Caco-2 (cell line): ENCODE measurements at regions not wholly inside any gene's neighbourhood (a gene's known extent, or its start where the extent isn't known, plus 50 kb on each side); places are given as distances from the start of the nearest gene placed in this dataset.

Experiments
- BruUV-seq: library from RNA; stranded (reverse); fragments of 400-500 nt; replicated peaks from 2 replicates; lab custom pipeline; 2021; lab: Mats Ljungman, UMichigan
- CTCF ChIA-PET: fragments of 300-600 bp; sonication (Branson Sonifier 250); formaldehyde crosslinking; loops from one replicate; lab custom pipeline; 2022; ENCODE audit warnings: antibody characterized with exemption; lab: Charles Lee
- POLR2A ChIA-PET: fragments of 300-600 bp; sonication (Branson Sonifier 250); formaldehyde crosslinking; loops from one replicate; lab custom pipeline; 2022; ENCODE audit warnings: antibody characterized with exemption; lab: Charles Lee
- DNase-seq, 2 experiments: peaks; one replicate each; pipeline versions ENCODE4 v3.0.0 to v3.0.0-alpha.2; 2020 to 2022
- H3K27me3 ChIP-seq: replicated peaks from 2 replicates; pipeline ENCODE4 v1.6.0; 2011; ENCODE audit warnings: low read length; ENCODE audit not compliant: control insufficient read depth, insufficient read depth
- H3K36me3 ChIP-seq: 2 replicates; pipeline ENCODE4 v1.5.1; 2011; ENCODE audit warnings: low read length; ENCODE audit not compliant: control insufficient read depth, insufficient read depth
- H3K4me1 ChIP-seq: fragments of 250-450 bp; sonication (Bioruptor Pico); 2 replicates; pipeline ENCODE4 v1.5.1; 2020; ENCODE audit warnings: mild to moderate bottlenecking
- H3K4me3 ChIP-seq: 2 replicates; pipeline ENCODE4 v1.5.1; 2011; ENCODE audit warnings: low read depth, mild to moderate bottlenecking, control low read depth, low read length
- H3K9me3 ChIP-seq: fragments of 250-450 bp; sonication (Bioruptor Pico); 2 replicates; pipeline ENCODE4 v1.5.1; 2020; ENCODE audit warnings: mild to moderate bottlenecking, moderate library complexity
- H3K27ac Mint-ChIP-seq: one replicate; pipeline ENCODE4 v1.8.0; 2022; ENCODE audit warnings: mixed read lengths; ENCODE audit not compliant: unreplicated experiment
- H3K27me3 Mint-ChIP-seq: one replicate; pipeline ENCODE4 v1.8.0; 2022; ENCODE audit warnings: mixed read lengths; ENCODE audit not compliant: insufficient read depth, unreplicated experiment
- H3K36me3 Mint-ChIP-seq: one replicate; pipeline ENCODE4 v1.8.0; 2022; ENCODE audit warnings: mild to moderate bottlenecking, mixed read lengths; ENCODE audit not compliant: insufficient read depth, unreplicated experiment
- H3K4me1 Mint-ChIP-seq: one replicate; pipeline ENCODE4 v1.8.0; 2022; ENCODE audit warnings: low read depth, mixed read lengths; ENCODE audit not compliant: unreplicated experiment
- H3K4me3 Mint-ChIP-seq: one replicate; pipeline ENCODE4 v1.8.0; 2022; ENCODE audit warnings: mild to moderate bottlenecking, moderate library complexity, mixed read lengths; ENCODE audit not compliant: unreplicated experiment
- H3K9me3 Mint-ChIP-seq: one replicate; pipeline ENCODE4 v1.8.0; 2022; ENCODE audit warnings: mixed read lengths; ENCODE audit not compliant: unreplicated experiment
- CTCF ChIP-seq, 2 experiments: fragments of 200-600 bp in 1 of 2; IDR thresholded peaks; 1 replicate in 1 of 2; 2 replicates in 1 of 2; pipeline versions ENCODE4 v1.5.1 to v1.8.0; 2011 to 2022; ENCODE audit warnings: antibody characterized with exemption in 1 of 2, control low read depth in 1 of 2, inconsistent platforms in 1 of 2, low read depth in 1 of 2, low read length in 1 of 2, mild to moderate bottlenecking in 1 of 2, moderate library complexity in 1 of 2; ENCODE audit not compliant: insufficient read depth in 1 of 2, severe bottlenecking in 1 of 2, unreplicated experiment in 1 of 2
- intact Hi-C: fragments of 100-400 bp; cut with micrococcal nuclease; formaldehyde crosslinking; loops from one replicate; pipeline ENCODE4 v1.10.0; 2022; ENCODE audit not compliant: unreplicated experiment

GRCh38 chr10:28879875-28880682 lies 202.8 kb downstream of the BAMBI start:
- DNase-seq, result no peak
- Histone ChIP-seq H3K9me3 (0 out of 2 replicates have a peak, but pooled peaks cover under 1% of the 10 kb centered on the region), H3K36me3 (no peaks in the 10 kb centered on the region; the same call in 1 of the 2 replicates), H3K27me3 (no peaks in the 10 kb centered on the region), H3K4me3 (no peak overlapping the region), H3K4me1 (peaks cover 44% of the 10 kb centered on the region)
- H3K27me3 Mint-ChIP-seq, result no peaks in the 10 kb centered on the region
- POLR2A ChIA-PET, result no interaction called here
- intact Hi-C loops, result loop anchor here (2.0 to 10.0 kb wide), 4 partner anchors 105 to 252 kb away; partner anchors contain the start of gene BAMBI
- peak overlapping the region; percentile 43 for H3K27ac Mint-ChIP-seq
- H3K4me1 Mint-ChIP-seq, result peaks cover 48% of the 10 kb centered on the region
- CTCF ChIA-PET, result interaction anchor here (0.5 kb wide), 1 partner anchor 166 kb away, joined by 3 read pairs; no protein-coding TSS in a partner anchor
- H3K4me3 Mint-ChIP-seq, result no peak overlapping the region
- no peak for TF ChIP-seq CTCF (IDR thresholded peaks at IDR 0.05; ENCODE audit: insufficient read depth in 1 of 2, low read depth in 1 of 2, low read length in 1 of 2, severe bottlenecking in 1 of 2, unreplicated experiment in 1 of 2)
- no peaks in the 10 kb centered on the region for H3K36me3 Mint-ChIP-seq
- H3K9me3 Mint-ChIP-seq, result no peaks in the 10 kb centered on the region
- no TSS peak for BruUV-seq

GRCh38 chr10:28880683-28880950 lies 203.3 kb downstream of the BAMBI start:
- ChIA-PET POLR2A (no interaction called here), CTCF (interaction anchor here (0.5 kb wide), 1 partner anchor 167 kb away, joined by 3 read pairs; no protein-coding TSS in a partner anchor)
- no peak overlapping the region for H3K4me3 Mint-ChIP-seq
- TF ChIP-seq CTCF (IDR thresholded peaks at IDR 0.05; ENCODE audit: insufficient read depth in 1 of 2, low read depth in 1 of 2, low read length in 1 of 2, severe bottlenecking in 1 of 2, unreplicated experiment in 1 of 2), result no peak
- peaks cover 45% of the 10 kb centered on the region for H3K4me1 ChIP-seq
- BruUV-seq, result no TSS peak
- 0 out of 2 replicates have a peak, but pooled peaks cover 2% of the 10 kb centered on the region for H3K9me3 ChIP-seq
- no peaks in the 10 kb centered on the region for H3K27me3 Mint-ChIP-seq
- DNase-seq, result no peak
- peaks cover 49% of the 10 kb centered on the region for H3K4me1 Mint-ChIP-seq
- H3K9me3 Mint-ChIP-seq, result no peaks in the 10 kb centered on the region
- no peaks in the 10 kb centered on the region; the same call in 1 of the 2 replicates for H3K36me3 ChIP-seq
- H3K4me3 ChIP-seq, result no peak overlapping the region
- H3K27ac Mint-ChIP-seq, result peak overlapping the region; percentile 43
- intact Hi-C loops, result loop anchor here (5.0 to 10.0 kb wide), 3 partner anchors 106 to 252 kb away; no protein-coding TSS in a partner anchor
- no peaks in the 10 kb centered on the region for H3K27me3 ChIP-seq
- no peaks in the 10 kb centered on the region for H3K36me3 Mint-ChIP-seq

GRCh38 chr10:28881171-28881882 lies 204.0 kb downstream of the BAMBI start:
- intact Hi-C loops, result loop anchor here (5.0 to 10.0 kb wide), 3 partner anchors 107 to 251 kb away; no protein-coding TSS in a partner anchor
- POLR2A ChIA-PET, result no interaction called here
- H3K4me3 ChIP-seq, result no peak overlapping the region
- H3K4me1 ChIP-seq, result peaks cover 44% of the 10 kb centered on the region
- Mint-ChIP-seq H3K4me1 (peaks cover 52% of the 10 kb centered on the region), H3K36me3 (no peaks in the 10 kb centered on the region), H3K27me3 (no peaks in the 10 kb centered on the region), H3K9me3 (no peaks in the 10 kb centered on the region), H3K27ac (no peak overlapping the region), H3K4me3 (peak overlapping the region; percentile 5)
- TF ChIP-seq CTCF (IDR thresholded peaks at IDR 0.05; ENCODE audit: insufficient read depth in 1 of 2, low read depth in 1 of 2, low read length in 1 of 2, severe bottlenecking in 1 of 2, unreplicated experiment in 1 of 2), result no peak
- no peaks in the 10 kb centered on the region for H3K27me3 ChIP-seq
- no TSS peak for BruUV-seq
- 0 out of 2 replicates have a peak, but pooled peaks cover 2% of the 10 kb centered on the region for H3K9me3 ChIP-seq
- no peak for DNase-seq
- CTCF ChIA-PET, result interaction anchor here (0.6 kb wide), 2 partner anchors 103 to 196 kb away, joined by 3 read pairs; no protein-coding TSS in a partner anchor
- no peaks in the 10 kb centered on the region; the same call in 1 of the 2 replicates for H3K36me3 ChIP-seq
